ENCODE measurements at regions not wholly inside any gene's neighbourhood (a gene's known extent, or its start where the extent isn't known, plus 50 kb on each side); places are given as distances from the start of the nearest gene placed in this dataset.

DNA sequence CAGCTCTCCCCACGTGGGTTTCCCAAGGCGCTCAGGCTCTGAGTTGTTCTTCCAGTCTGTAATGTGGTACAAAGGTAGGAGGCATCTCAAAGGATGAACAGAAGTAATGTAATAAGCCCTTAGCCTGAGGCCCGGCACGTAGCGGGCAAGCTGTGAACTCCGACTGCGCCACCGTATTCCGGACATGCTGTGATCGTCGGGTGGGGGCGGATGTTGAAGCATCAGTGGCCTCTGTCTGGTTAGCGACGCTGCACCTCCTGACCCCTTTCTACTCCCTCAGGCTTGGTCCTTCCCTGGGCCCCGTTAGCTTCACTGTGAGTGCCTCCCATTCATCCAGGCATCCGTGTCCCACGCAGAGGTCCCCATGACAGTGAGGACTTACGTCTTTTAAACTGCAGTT, 151.7 kb downstream of the ERMARD start:
- Mint-ChIP-seq H3K4me3 (no peak overlapping the region), H3K4me1 (peaks cover 0 to 1% (median 0%) of the 10 kb centered on the region in 7 donors), H3K36me3 (peaks cover 0 to 6% (median 4%) of the 10 kb centered on the region in 5 donors), H3K9me3 (peaks cover 0 to 14% (median 0%) of the 10 kb centered on the region in 11 donors), H3K27me3 (peaks cover 0 to 15% (median 10%) of the 10 kb centered on the region in 5 donors), H3K27ac (no peak overlapping the region)
- no peak overlapping the region for H3K4me3 ChIP-seq (ENCODE audit: low read length)
- H3K27ac ChIP-seq (ENCODE audit: low read depth, low read length): no peak overlapping the region
- H3K36me3 ChIP-seq (ENCODE audit: control insufficient read depth in 2 of 3, insufficient read depth in 3 of 3, low read length in 3 of 3): no peaks in the 10 kb centered on the region
- ATAC-seq (no peak), DNase-seq (no peak)
- no peaks in the 10 kb centered on the region for H3K9me3 ChIP-seq (ENCODE audit: control insufficient read depth in 2 of 3, low read length in 3 of 3)
- intact Hi-C loops (cut with micrococcal nuclease): no loop called here
- ChIA-PET POLR2A (no interaction called here), CTCF (no interaction called here)
- no peaks in the 10 kb centered on the region for H3K27me3 ChIP-seq (ENCODE audit: control insufficient read depth in 2 of 2, insufficient read depth in 2 of 2, low read length in 2 of 2)
- no peaks in the 10 kb centered on the region for H3K4me1 ChIP-seq (ENCODE audit: control insufficient read depth in 2 of 2, insufficient read depth in 2 of 2, low read length in 2 of 2)

DNA sequence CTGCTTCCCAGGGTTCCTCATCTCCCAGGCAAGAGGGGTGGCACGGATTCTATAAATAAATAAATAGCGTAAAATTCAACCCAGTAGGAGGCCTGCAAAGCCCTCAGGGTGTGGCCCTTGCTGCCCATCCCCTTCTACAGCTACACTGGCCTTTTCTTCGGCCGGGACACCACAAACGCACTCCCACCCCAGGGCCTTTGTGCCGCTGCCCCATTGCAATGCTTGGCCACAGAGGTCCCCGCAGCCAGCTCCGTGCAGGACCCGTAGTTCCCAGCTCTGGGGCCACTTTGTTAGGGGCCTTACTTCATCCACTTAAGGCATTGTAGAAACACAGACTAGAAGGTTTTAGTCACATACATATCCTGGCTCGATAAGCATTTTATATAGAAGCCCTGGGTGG, 151.2 kb downstream of the ERMARD start:
- Mint-ChIP-seq H3K27me3 (peaks cover 0 to 18% (median 10%) of the 10 kb centered on the region in 5 donors), H3K4me3 (no peak overlapping the region), H3K4me1 (peaks cover 0 to 1% (median 0%) of the 10 kb centered on the region in 7 donors), H3K36me3 (peaks cover 0 to 6% (median 4%) of the 10 kb centered on the region in 5 donors), H3K27ac (no peak overlapping the region), H3K9me3 (peaks cover 0 to 14% (median 0%) of the 10 kb centered on the region in 11 donors)
- ChIA-PET CTCF (no interaction called here), POLR2A (no interaction called here)
- Histone ChIP-seq H3K27ac (ENCODE audit: low read depth, low read length) (no peak overlapping the region), H3K27me3 (ENCODE audit: control insufficient read depth in 2 of 2, insufficient read depth in 2 of 2, low read length in 2 of 2) (no peaks in the 10 kb centered on the region), H3K9me3 (ENCODE audit: control insufficient read depth in 2 of 3, low read length in 3 of 3) (no peaks in the 10 kb centered on the region), H3K36me3 (ENCODE audit: control insufficient read depth in 2 of 3, insufficient read depth in 3 of 3, low read length in 3 of 3) (no peaks in the 10 kb centered on the region), H3K4me1 (ENCODE audit: control insufficient read depth in 2 of 2, insufficient read depth in 2 of 2, low read length in 2 of 2) (no peaks in the 10 kb centered on the region), H3K4me3 (ENCODE audit: low read length) (no peak overlapping the region)
- ATAC-seq: no peak
- no peak for DNase-seq
- intact Hi-C loops (cut with micrococcal nuclease): no loop called here

DNA sequence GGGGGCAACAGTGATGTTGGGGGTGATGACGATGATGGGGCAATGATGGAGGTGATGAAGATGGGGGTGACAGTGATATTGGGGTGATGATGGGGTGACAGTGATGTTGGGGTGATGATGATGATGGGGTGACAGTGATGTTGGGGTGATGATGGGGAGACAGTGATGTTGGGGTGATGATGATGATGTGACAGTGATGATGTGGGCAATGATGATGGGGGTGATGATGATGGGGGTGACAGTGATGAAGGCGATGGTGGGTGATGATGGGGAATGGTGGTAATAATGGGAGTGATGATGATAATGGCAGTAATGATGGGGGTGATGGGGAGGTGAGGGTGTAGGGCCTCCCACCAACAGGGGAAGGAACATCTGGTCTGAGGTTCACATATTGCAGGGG, 150.6 kb downstream of the ERMARD start:
- intact Hi-C loops (cut with micrococcal nuclease): no loop called here
- POLR2A ChIA-PET: no interaction called here

DNA sequence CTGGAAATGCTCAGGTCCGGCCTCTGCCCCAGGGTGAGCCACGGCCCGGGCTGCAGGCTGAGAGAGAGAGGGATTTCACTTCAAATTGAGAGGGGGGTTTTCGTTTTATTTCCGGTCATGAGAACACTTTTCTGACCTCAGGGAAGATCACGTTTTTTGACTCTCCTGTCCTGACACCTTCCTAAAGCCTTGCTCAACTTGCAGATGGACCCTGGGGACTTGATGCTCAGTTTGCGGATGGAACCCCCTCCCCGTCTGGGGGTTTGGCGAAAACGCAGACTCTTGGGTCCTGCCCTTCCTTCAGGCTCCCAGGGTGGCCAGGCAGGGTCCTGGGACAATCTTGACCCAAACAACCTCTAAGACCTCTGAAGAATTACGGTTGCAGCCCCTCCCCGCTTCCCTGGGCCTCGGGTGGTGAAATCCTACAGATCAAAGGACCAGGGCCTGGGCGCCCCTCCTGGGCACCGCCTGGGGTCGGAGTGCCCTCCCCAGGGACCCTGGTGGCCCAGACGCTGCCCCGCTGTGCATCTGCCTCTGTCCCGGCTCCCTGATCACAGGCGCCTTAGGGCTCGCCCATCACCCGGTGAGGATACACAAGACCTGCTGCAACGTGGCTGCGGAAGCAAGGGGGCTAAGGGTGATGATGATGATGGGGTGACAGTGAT, 148.2 kb downstream of the ERMARD start:
- Mint-ChIP-seq H3K36me3 (peaks cover 0 to 6% (median 4%) of the 10 kb centered on the region in 5 donors), H3K27ac (no peak overlapping the region), H3K4me3 (no peak overlapping the region), H3K4me1 (no peaks in the 10 kb centered on the region), H3K27me3 (peaks cover 0 to 21% (median 12%) of the 10 kb centered on the region in 5 donors), H3K9me3 (peaks cover 0 to 14% (median 0%) of the 10 kb centered on the region in 11 donors)
- Histone ChIP-seq H3K4me1 (ENCODE audit: control insufficient read depth in 2 of 2, insufficient read depth in 2 of 2, low read length in 2 of 2) (no peaks in the 10 kb centered on the region), H3K27ac (ENCODE audit: low read depth, low read length) (no peak overlapping the region), H3K27me3 (ENCODE audit: control insufficient read depth in 2 of 2, insufficient read depth in 2 of 2, low read length in 2 of 2) (no peaks in the 10 kb centered on the region), H3K9me3 (ENCODE audit: control insufficient read depth in 2 of 3, low read length in 3 of 3) (no peaks in the 10 kb centered on the region), H3K4me3 (ENCODE audit: low read length) (no peak overlapping the region), H3K36me3 (ENCODE audit: control insufficient read depth in 2 of 3, insufficient read depth in 3 of 3, low read length in 3 of 3) (no peaks in the 10 kb centered on the region)
- ATAC-seq (no peak), DNase-seq (no peak)
- ChIA-PET CTCF (no interaction called here), POLR2A (no interaction called here)
- intact Hi-C loops (cut with micrococcal nuclease): no loop called here

More for the DNA sequence above, 150.6 kb downstream of the ERMARD start:
- H3K27me3 Mint-ChIP-seq: peaks cover 0 to 24% (median 12%) of the 10 kb centered on the region in 5 donors
- H3K9me3 ChIP-seq (ENCODE audit: control insufficient read depth in 2 of 3, low read length in 3 of 3): no peaks in the 10 kb centered on the region
- no peak overlapping the region for H3K27ac ChIP-seq (ENCODE audit: low read depth, low read length)
- no peak overlapping the region for H3K4me3 Mint-ChIP-seq
- peaks cover 0 to 14% (median 0%) of the 10 kb centered on the region in 11 donors for H3K9me3 Mint-ChIP-seq
- no peaks in the 10 kb centered on the region for H3K4me1 ChIP-seq (ENCODE audit: control insufficient read depth in 2 of 2, insufficient read depth in 2 of 2, low read length in 2 of 2)
- ATAC-seq: no peak
- CTCF ChIA-PET: no interaction called here
- DNase-seq: no peak
- H3K36me3 Mint-ChIP-seq: peaks cover 0 to 6% (median 4%) of the 10 kb centered on the region in 5 donors
- no peak overlapping the region for H3K27ac Mint-ChIP-seq
- peaks cover 0 to 1% (median 0%) of the 10 kb centered on the region in 7 donors for H3K4me1 Mint-ChIP-seq
- no peaks in the 10 kb centered on the region for H3K27me3 ChIP-seq (ENCODE audit: control insufficient read depth in 2 of 2, insufficient read depth in 2 of 2, low read length in 2 of 2)
- no peaks in the 10 kb centered on the region for H3K36me3 ChIP-seq (ENCODE audit: control insufficient read depth in 2 of 3, insufficient read depth in 3 of 3, low read length in 3 of 3)
- no peak overlapping the region for H3K4me3 ChIP-seq (ENCODE audit: low read length)

DNA sequence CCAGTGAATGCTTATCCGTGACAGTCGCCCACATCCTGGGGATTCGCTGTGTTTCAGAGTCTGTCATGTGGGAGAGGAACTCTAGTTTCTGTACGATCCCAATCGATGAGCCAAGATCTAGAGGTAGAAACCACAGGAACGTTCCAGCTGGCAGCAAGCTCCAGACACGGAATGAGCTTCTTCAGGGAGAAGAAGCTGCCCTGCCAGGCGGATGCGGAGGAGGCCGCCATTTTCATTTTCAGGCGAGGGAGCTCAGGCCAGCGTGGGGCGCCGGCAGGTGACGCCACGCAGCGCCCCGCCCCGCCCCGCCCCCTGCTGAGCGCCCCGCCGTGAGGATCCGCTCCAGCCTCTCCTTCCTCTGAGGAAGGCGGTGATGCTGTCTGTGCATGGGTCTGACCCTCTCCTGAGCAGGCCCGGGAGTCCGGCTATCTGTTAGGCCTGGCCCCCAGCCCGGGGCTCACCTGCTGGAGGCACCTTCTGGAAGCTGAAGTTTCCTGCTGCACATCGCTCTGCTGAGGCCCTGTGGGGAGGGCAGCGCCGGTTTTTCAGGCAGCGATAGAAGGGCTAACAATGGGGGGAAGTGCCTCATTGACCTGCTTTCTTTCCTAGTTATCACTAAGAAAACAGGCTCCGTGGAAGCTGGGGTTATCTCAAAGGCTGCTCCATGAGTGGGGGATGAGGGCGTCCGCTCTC, 147.5 kb downstream of the ERMARD start:
- Histone ChIP-seq H3K4me1 (ENCODE audit: control insufficient read depth in 2 of 2, insufficient read depth in 2 of 2, low read length in 2 of 2) (no peaks in the 10 kb centered on the region), H3K9me3 (ENCODE audit: control insufficient read depth in 2 of 3, low read length in 3 of 3) (no peaks in the 10 kb centered on the region), H3K36me3 (ENCODE audit: control insufficient read depth in 2 of 3, insufficient read depth in 3 of 3, low read length in 3 of 3) (no peaks in the 10 kb centered on the region), H3K27me3 (ENCODE audit: control insufficient read depth in 2 of 2, insufficient read depth in 2 of 2, low read length in 2 of 2) (no peaks in the 10 kb centered on the region), H3K4me3 (ENCODE audit: low read length) (no peak overlapping the region), H3K27ac (ENCODE audit: low read depth, low read length) (no peak overlapping the region)
- intact Hi-C loops (cut with micrococcal nuclease): no loop called here
- DNase-seq (no peak), ATAC-seq (no peak)
- peaks cover 0 to 14% (median 0%) of the 10 kb centered on the region in 11 donors for H3K9me3 Mint-ChIP-seq
- POLR2A ChIA-PET: no interaction called here
- H3K27me3 Mint-ChIP-seq: peaks cover 0 to 21% (median 12%) of the 10 kb centered on the region in 5 donors
- no peak overlapping the region for H3K4me3 Mint-ChIP-seq
- H3K36me3 Mint-ChIP-seq: peaks cover 0 to 6% (median 4%) of the 10 kb centered on the region in 5 donors
- no peaks in the 10 kb centered on the region for H3K4me1 Mint-ChIP-seq
- H3K27ac Mint-ChIP-seq: no peak overlapping the region
- CTCF ChIA-PET: no interaction called here

DNA sequence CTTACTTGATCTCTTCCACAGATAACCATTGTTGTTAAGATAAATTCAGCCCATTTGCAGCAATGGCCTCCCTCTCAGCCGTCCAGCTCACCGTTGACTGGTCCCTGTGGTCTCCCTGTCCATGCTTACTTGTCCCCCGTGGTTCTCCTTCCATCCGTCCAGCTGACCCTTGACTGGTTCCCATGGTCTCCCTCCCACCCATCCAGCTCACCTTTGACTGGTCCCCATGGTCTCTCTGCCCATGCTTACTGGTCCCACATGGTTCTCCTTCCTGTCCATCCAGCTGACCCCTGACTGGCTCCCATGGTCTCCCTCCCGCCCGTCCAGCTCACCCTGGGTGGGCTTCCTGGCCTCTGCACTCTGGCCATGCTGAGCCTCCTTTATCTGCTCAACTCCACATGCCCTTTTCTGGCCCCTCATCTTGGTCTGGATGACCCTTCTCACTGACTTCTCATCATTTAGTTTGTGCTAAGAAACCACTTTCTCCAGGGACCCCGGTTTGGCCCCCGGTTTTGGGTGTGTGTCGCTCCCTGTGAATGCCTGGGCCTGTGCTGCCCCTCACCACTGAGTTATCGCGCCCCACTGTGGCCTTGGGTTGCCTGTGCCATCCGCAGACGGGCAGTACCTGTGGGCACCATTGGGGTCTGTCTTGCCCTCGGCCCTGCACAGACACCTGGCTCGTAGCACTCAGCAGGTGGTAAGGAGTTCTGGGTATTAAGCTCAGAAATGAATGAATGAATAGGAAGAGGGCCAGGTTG, 146.4 kb downstream of the ERMARD start:
- POLR2A ChIA-PET: no interaction called here
- Histone ChIP-seq H3K9me3 (ENCODE audit: control insufficient read depth in 2 of 3, low read length in 3 of 3) (no peaks in the 10 kb centered on the region), H3K27ac (ENCODE audit: low read depth, low read length) (no peak overlapping the region), H3K4me3 (ENCODE audit: low read length) (no peak overlapping the region), H3K36me3 (ENCODE audit: control insufficient read depth in 2 of 3, insufficient read depth in 3 of 3, low read length in 3 of 3) (no peaks in the 10 kb centered on the region), H3K27me3 (ENCODE audit: control insufficient read depth in 2 of 2, insufficient read depth in 2 of 2, low read length in 2 of 2) (no peaks in the 10 kb centered on the region), H3K4me1 (ENCODE audit: control insufficient read depth in 2 of 2, insufficient read depth in 2 of 2, low read length in 2 of 2) (no peaks in the 10 kb centered on the region)
- H3K4me3 Mint-ChIP-seq: no peak overlapping the region
- no peak for DNase-seq
- peaks cover 0 to 21% (median 12%) of the 10 kb centered on the region in 5 donors for H3K27me3 Mint-ChIP-seq
- peaks cover 0 to 14% (median 1%) of the 10 kb centered on the region in 11 donors for H3K9me3 Mint-ChIP-seq
- ATAC-seq: no peak
- H3K4me1 Mint-ChIP-seq: no peaks in the 10 kb centered on the region
- H3K27ac Mint-ChIP-seq: no peak overlapping the region
- CTCF ChIA-PET: no interaction called here
- intact Hi-C loops (cut with micrococcal nuclease): no loop called here
- H3K36me3 Mint-ChIP-seq: peaks cover 0 to 6% (median 4%) of the 10 kb centered on the region in 5 donors

Data from naive thymus-derived CD4-positive, alpha-beta T cell (primary cell).